ENCODE measurements at regions not wholly inside any gene's neighbourhood (a gene's known extent, or its start where the extent isn't known, plus 50 kb on each side); places are given as distances from the start of the nearest gene placed in this dataset.
"Not testable (repeated sequence)": the region's sequence is repeated elsewhere in the genome, so short reads cannot be mapped to it uniquely, and the experiment has no call there.

GRCh38 chr6:17012421-17013225, 89.2 kb upstream of the STMND1 start:
- DNase-seq = no peak

- no peak for DNase-seq
These were observed 89.9 kb upstream of the STMND1 start for GRCh38 chr6:17011985-17012384.

- DNase-seq = no peak
These were observed 94.1 kb upstream of the STMND1 start for GRCh38 chr6:17007749-17008148.

GRCh38 chr6:17006543-17006942, 95.3 kb upstream of the STMND1 start:
- DNase-seq = no peak

GRCh38 chr6:17004269-17004668, 97.6 kb upstream of the STMND1 start:
- no peak for DNase-seq

GRCh38 chr6:17002123-17002522, 99.7 kb upstream of the STMND1 start:
- DNase-seq = no peak

- no peak for DNase-seq
These were observed 100.7 kb upstream of the STMND1 start for GRCh38 chr6:17001188-17001587.

GRCh38 chr6:16999491-17000436, 102.1 kb upstream of the STMND1 start:
- no peak for DNase-seq

- no peak for DNase-seq
These were observed 103.4 kb upstream of the STMND1 start for GRCh38 chr6:16998461-16998860.

- DNase-seq = no peak
These were observed 106.2 kb upstream of the STMND1 start for GRCh38 chr6:16995511-16996250.

- no peak for DNase-seq
These were observed 108.5 kb upstream of the STMND1 start for GRCh38 chr6:16993396-16993795.

- DNase-seq = no peak
These were observed 109.7 kb upstream of the STMND1 start for GRCh38 chr6:16991981-16992629.

- not testable (repeated sequence) for DNase-seq
These were observed 111.9 kb upstream of the STMND1 start for GRCh38 chr6:16989976-16990375.

- no peak for DNase-seq
These were observed 112.5 kb upstream of the STMND1 start for GRCh38 chr6:16989382-16989781.

- DNase-seq = no peak
These were observed 113.9 kb upstream of the STMND1 start for GRCh38 chr6:16987996-16988395.

GRCh38 chr6:16985513-16986284, 116.2 kb upstream of the STMND1 start:
- DNase-seq = no peak

GRCh38 chr6:16982807-16983206, 119.0 kb upstream of the STMND1 start:
- DNase-seq = no peak

GRCh38 chr6:16979677-16980370, 122.0 kb upstream of the STMND1 start:
- no peak for DNase-seq

GRCh38 chr6:16978686-16979085, 123.2 kb upstream of the STMND1 start:
- no peak for DNase-seq

GRCh38 chr6:16976385-16977183, 125.3 kb upstream of the STMND1 start:
- DNase-seq = no peak
